ENCODE measurements at regions not wholly inside any gene's neighbourhood (a gene's known extent, or its start where the extent isn't known, plus 50 kb on each side); places are given as distances from the start of the nearest gene placed in this dataset.

GRCh38 chr13:63972328-63972727, 2556.7 kb upstream of the PCDH20 start:
- H3K4me1 ChIP-seq (ENCODE audit: control insufficient read depth, insufficient read depth, low read length), result no peaks in the 10 kb centered on the region
- no peak overlapping the region for H3K9ac ChIP-seq (ENCODE audit: low read length)
- no peak overlapping the region for H3K27ac ChIP-seq (ENCODE audit: low read depth, low read length)

GRCh38 chr13:63954683-63955082, 2539.0 kb upstream of the PCDH20 start:
- Histone ChIP-seq H3K27ac (ENCODE audit: low read depth, low read length) (no peak overlapping the region), H3K4me1 (ENCODE audit: control insufficient read depth, insufficient read depth, low read length) (no peaks in the 10 kb centered on the region), H3K27me3 (ENCODE audit: control insufficient read depth, insufficient read depth, low read length) (no peaks in the 10 kb centered on the region), H3K9me3 (ENCODE audit: control insufficient read depth, insufficient read depth, low read depth, low read length) (no peaks in the 10 kb centered on the region), H3K4me3 (ENCODE audit: low read depth, low read length) (no peak overlapping the region), H3K9ac (ENCODE audit: low read length) (no peak overlapping the region), H3K36me3 (ENCODE audit: control insufficient read depth, insufficient read depth, low read length) (no peaks in the 10 kb centered on the region)

More at GRCh38 chr13:63972328-63972727, 2556.7 kb upstream of the PCDH20 start:
- Histone ChIP-seq H3K27me3 (ENCODE audit: control insufficient read depth, insufficient read depth, low read length) (no peaks in the 10 kb centered on the region), H3K4me3 (ENCODE audit: low read depth, low read length) (no peak overlapping the region), H3K36me3 (ENCODE audit: control insufficient read depth, insufficient read depth, low read length) (no peaks in the 10 kb centered on the region), H3K9me3 (ENCODE audit: control insufficient read depth, insufficient read depth, low read depth, low read length) (no peaks in the 10 kb centered on the region)

- Histone ChIP-seq H3K4me1 (ENCODE audit: control insufficient read depth, insufficient read depth, low read length) (no peaks in the 10 kb centered on the region), H3K27me3 (ENCODE audit: control insufficient read depth, insufficient read depth, low read length) (no peaks in the 10 kb centered on the region), H3K27ac (ENCODE audit: low read depth, low read length) (no peak overlapping the region), H3K9me3 (ENCODE audit: control insufficient read depth, insufficient read depth, low read depth, low read length) (no peaks in the 10 kb centered on the region), H3K9ac (ENCODE audit: low read length) (no peak overlapping the region), H3K4me3 (ENCODE audit: low read depth, low read length) (no peak overlapping the region), H3K36me3 (ENCODE audit: control insufficient read depth, insufficient read depth, low read length) (no peaks in the 10 kb centered on the region)
These were observed 2532.4 kb upstream of the PCDH20 start for GRCh38 chr13:63948045-63948444.

- H3K27ac ChIP-seq (ENCODE audit: low read depth, low read length), result no peak overlapping the region
- H3K36me3 ChIP-seq (ENCODE audit: control insufficient read depth, insufficient read depth, low read length), result no peaks in the 10 kb centered on the region
- H3K9ac ChIP-seq (ENCODE audit: low read length), result no peak overlapping the region
- no peaks in the 10 kb centered on the region for H3K9me3 ChIP-seq (ENCODE audit: control insufficient read depth, insufficient read depth, low read depth, low read length)
- no peaks in the 10 kb centered on the region for H3K4me1 ChIP-seq (ENCODE audit: control insufficient read depth, insufficient read depth, low read length)
- H3K4me3 ChIP-seq (ENCODE audit: low read depth, low read length), result no peak overlapping the region
- H3K27me3 ChIP-seq (ENCODE audit: control insufficient read depth, insufficient read depth, low read length), result no peaks in the 10 kb centered on the region
These were observed 2529.3 kb upstream of the PCDH20 start for GRCh38 chr13:63944911-63945310.

- Histone ChIP-seq H3K36me3 (ENCODE audit: control insufficient read depth, insufficient read depth, low read length) (no peaks in the 10 kb centered on the region), H3K9ac (ENCODE audit: low read length) (no peak overlapping the region), H3K27ac (ENCODE audit: low read depth, low read length) (no peak overlapping the region), H3K4me1 (ENCODE audit: control insufficient read depth, insufficient read depth, low read length) (no peaks in the 10 kb centered on the region), H3K27me3 (ENCODE audit: control insufficient read depth, insufficient read depth, low read length) (no peaks in the 10 kb centered on the region), H3K9me3 (ENCODE audit: control insufficient read depth, insufficient read depth, low read depth, low read length) (no peaks in the 10 kb centered on the region), H3K4me3 (ENCODE audit: low read depth, low read length) (no peak overlapping the region)
These were observed 2526.7 kb upstream of the PCDH20 start for GRCh38 chr13:63942372-63942771.

- Histone ChIP-seq H3K36me3 (ENCODE audit: control insufficient read depth, insufficient read depth, low read length) (no peaks in the 10 kb centered on the region), H3K4me1 (ENCODE audit: control insufficient read depth, insufficient read depth, low read length) (no peaks in the 10 kb centered on the region), H3K9me3 (ENCODE audit: control insufficient read depth, insufficient read depth, low read depth, low read length) (no peaks in the 10 kb centered on the region), H3K27me3 (ENCODE audit: control insufficient read depth, insufficient read depth, low read length) (no peaks in the 10 kb centered on the region), H3K4me3 (ENCODE audit: low read depth, low read length) (no peak overlapping the region), H3K9ac (ENCODE audit: low read length) (no peak overlapping the region), H3K27ac (ENCODE audit: low read depth, low read length) (no peak overlapping the region)
These were observed 2523.2 kb upstream of the PCDH20 start for GRCh38 chr13:63938851-63939250.

- H3K9ac ChIP-seq (ENCODE audit: low read length), result no peak overlapping the region
- H3K4me3 ChIP-seq (ENCODE audit: low read depth, low read length), result no peak overlapping the region
- no peaks in the 10 kb centered on the region for H3K4me1 ChIP-seq (ENCODE audit: control insufficient read depth, insufficient read depth, low read length)
- H3K9me3 ChIP-seq (ENCODE audit: control insufficient read depth, insufficient read depth, low read depth, low read length), result no peaks in the 10 kb centered on the region
- H3K27me3 ChIP-seq (ENCODE audit: control insufficient read depth, insufficient read depth, low read length), result no peaks in the 10 kb centered on the region
- H3K27ac ChIP-seq (ENCODE audit: low read depth, low read length), result no peak overlapping the region
- no peaks in the 10 kb centered on the region for H3K36me3 ChIP-seq (ENCODE audit: control insufficient read depth, insufficient read depth, low read length)
These were observed 2494.9 kb upstream of the PCDH20 start for GRCh38 chr13:63910511-63910910.

- H3K27ac ChIP-seq (ENCODE audit: low read depth, low read length), result no peak overlapping the region
- no peaks in the 10 kb centered on the region for H3K9me3 ChIP-seq (ENCODE audit: control insufficient read depth, insufficient read depth, low read depth, low read length)
- no peaks in the 10 kb centered on the region for H3K4me1 ChIP-seq (ENCODE audit: control insufficient read depth, insufficient read depth, low read length)
- no peak overlapping the region for H3K9ac ChIP-seq (ENCODE audit: low read length)
- H3K36me3 ChIP-seq (ENCODE audit: control insufficient read depth, insufficient read depth, low read length), result no peaks in the 10 kb centered on the region
- no peak overlapping the region for H3K4me3 ChIP-seq (ENCODE audit: low read depth, low read length)
- H3K27me3 ChIP-seq (ENCODE audit: control insufficient read depth, insufficient read depth, low read length), result no peaks in the 10 kb centered on the region
These were observed 2494.2 kb upstream of the PCDH20 start for GRCh38 chr13:63909726-63910375.

GRCh38 chr13:63902141-63902540, 2486.5 kb upstream of the PCDH20 start:
- no peak overlapping the region for H3K27ac ChIP-seq (ENCODE audit: low read depth, low read length)
- H3K36me3 ChIP-seq (ENCODE audit: control insufficient read depth, insufficient read depth, low read length), result no peaks in the 10 kb centered on the region
- H3K9me3 ChIP-seq (ENCODE audit: control insufficient read depth, insufficient read depth, low read depth, low read length), result no peaks in the 10 kb centered on the region
- H3K4me3 ChIP-seq (ENCODE audit: low read depth, low read length), result no peak overlapping the region
- no peak overlapping the region for H3K9ac ChIP-seq (ENCODE audit: low read length)
- no peaks in the 10 kb centered on the region for H3K27me3 ChIP-seq (ENCODE audit: control insufficient read depth, insufficient read depth, low read length)
- H3K4me1 ChIP-seq (ENCODE audit: control insufficient read depth, insufficient read depth, low read length), result no peaks in the 10 kb centered on the region

- H3K36me3 ChIP-seq (ENCODE audit: control insufficient read depth, insufficient read depth, low read length), result no peaks in the 10 kb centered on the region
- H3K9ac ChIP-seq (ENCODE audit: low read length), result no peak overlapping the region
- H3K9me3 ChIP-seq (ENCODE audit: control insufficient read depth, insufficient read depth, low read depth, low read length), result no peaks in the 10 kb centered on the region
- H3K4me3 ChIP-seq (ENCODE audit: low read depth, low read length), result no peak overlapping the region
- no peaks in the 10 kb centered on the region for H3K4me1 ChIP-seq (ENCODE audit: control insufficient read depth, insufficient read depth, low read length)
- no peaks in the 10 kb centered on the region for H3K27me3 ChIP-seq (ENCODE audit: control insufficient read depth, insufficient read depth, low read length)
- H3K27ac ChIP-seq (ENCODE audit: low read depth, low read length), result no peak overlapping the region
These were observed 2486.0 kb upstream of the PCDH20 start for GRCh38 chr13:63901630-63902029.

- H3K27me3 ChIP-seq (ENCODE audit: control insufficient read depth, insufficient read depth, low read length), result no peaks in the 10 kb centered on the region
- no peaks in the 10 kb centered on the region for H3K4me1 ChIP-seq (ENCODE audit: control insufficient read depth, insufficient read depth, low read length)
- H3K27ac ChIP-seq (ENCODE audit: low read depth, low read length), result no peak overlapping the region
- H3K4me3 ChIP-seq (ENCODE audit: low read depth, low read length), result no peak overlapping the region
- no peaks in the 10 kb centered on the region for H3K9me3 ChIP-seq (ENCODE audit: control insufficient read depth, insufficient read depth, low read depth, low read length)
- H3K9ac ChIP-seq (ENCODE audit: low read length), result no peak overlapping the region
- H3K36me3 ChIP-seq (ENCODE audit: control insufficient read depth, insufficient read depth, low read length), result no peaks in the 10 kb centered on the region
These were observed 2484.8 kb upstream of the PCDH20 start for GRCh38 chr13:63900406-63900805.

GRCh38 chr13:63896321-63896720, 2480.7 kb upstream of the PCDH20 start:
- Histone ChIP-seq H3K9ac (ENCODE audit: low read length) (no peak overlapping the region), H3K27me3 (ENCODE audit: control insufficient read depth, insufficient read depth, low read length) (no peaks in the 10 kb centered on the region), H3K9me3 (ENCODE audit: control insufficient read depth, insufficient read depth, low read depth, low read length) (no peaks in the 10 kb centered on the region), H3K36me3 (ENCODE audit: control insufficient read depth, insufficient read depth, low read length) (no peaks in the 10 kb centered on the region), H3K4me1 (ENCODE audit: control insufficient read depth, insufficient read depth, low read length) (no peaks in the 10 kb centered on the region), H3K27ac (ENCODE audit: low read depth, low read length) (no peak overlapping the region), H3K4me3 (ENCODE audit: low read depth, low read length) (no peak overlapping the region)
